RKO (cell line): ENCODE measurements at regions not wholly inside any gene's neighbourhood (a gene's known extent, or its start where the extent isn't known, plus 50 kb on each side); places are given as distances from the start of the nearest gene placed in this dataset.
"Not testable (repeated sequence)": the region's sequence is repeated elsewhere in the genome, so short reads cannot be mapped to it uniquely, and the experiment has no call there.

ENCODE experiments used
- DNase-seq: peaks from one replicate; pipeline ENCODE4 v3.0.0-alpha.2; 2016; ENCODE audit warnings: low spot score

GRCh38 chr1:88298506-88298905, 385.6 kb upstream of the PKN2 start:
- DNase-seq: no peak

- DNase-seq: no peak
Observed at GRCh38 chr1:88300752-88301263, 383.3 kb upstream of the PKN2 start.

GRCh38 chr1:88302843-88303486, 381.1 kb upstream of the PKN2 start:
- peak; percentile 59 for DNase-seq

GRCh38 chr1:88311265-88311664, 372.8 kb upstream of the PKN2 start:
- DNase-seq: no peak

GRCh38 chr1:88311907-88312306, 372.2 kb upstream of the PKN2 start:
- no peak for DNase-seq

GRCh38 chr1:88317396-88317795, 366.7 kb upstream of the PKN2 start:
- no peak for DNase-seq

GRCh38 chr1:88318740-88319139, 365.3 kb upstream of the PKN2 start:
- no peak for DNase-seq

- DNase-seq: no peak
Observed at GRCh38 chr1:88320291-88320690, 363.8 kb upstream of the PKN2 start.

GRCh38 chr1:88321706-88322105, 362.4 kb upstream of the PKN2 start:
- DNase-seq: no peak

GRCh38 chr1:88324899-88325298, 359.2 kb upstream of the PKN2 start:
- no peak for DNase-seq

- peak; percentile 90 for DNase-seq
Observed at GRCh38 chr1:88327391-88328267, 356.4 kb upstream of the PKN2 start.

- no peak for DNase-seq
Observed at GRCh38 chr1:88330201-88330600, 353.9 kb upstream of the PKN2 start.

GRCh38 chr1:88333086-88333695, 350.9 kb upstream of the PKN2 start:
- no peak for DNase-seq

- DNase-seq: no peak
Observed at GRCh38 chr1:88341447-88341846, 342.6 kb upstream of the PKN2 start.

- not testable (repeated sequence) for DNase-seq
Observed at GRCh38 chr1:88342081-88342480, 342.0 kb upstream of the PKN2 start.

- no peak for DNase-seq
Observed at GRCh38 chr1:88350648-88351047, 333.4 kb upstream of the PKN2 start.

- no peak for DNase-seq
Observed at GRCh38 chr1:88351960-88352359, 332.1 kb upstream of the PKN2 start.

- DNase-seq: no peak
Observed at GRCh38 chr1:88354256-88354655, 329.8 kb upstream of the PKN2 start.

- DNase-seq: no peak
Observed at GRCh38 chr1:88357729-88358128, 326.3 kb upstream of the PKN2 start.

- DNase-seq: peak; percentile 25
Observed at GRCh38 chr1:88371436-88372023, 312.5 kb upstream of the PKN2 start.

- DNase-seq: no peak
Observed at GRCh38 chr1:88375977-88376376, 308.1 kb upstream of the PKN2 start.

GRCh38 chr1:88376421-88376820, 307.7 kb upstream of the PKN2 start:
- no peak for DNase-seq

GRCh38 chr1:88378560-88378959, 305.5 kb upstream of the PKN2 start:
- no peak for DNase-seq
